IPS-11a (cell line): ENCODE measurements at regions not wholly inside any gene's neighbourhood (a gene's known extent, or its start where the extent isn't known, plus 50 kb on each side); places are given as distances from the start of the nearest gene placed in this dataset.

ENCODE experiments used
- H3K4me3 ChIP-seq: one replicate; pipeline ENCODE4 v1.5.1; 2013; ENCODE audit warnings: low read depth, low read length, control low read depth

GRCh38 chr4:217891-218290, 87.4 kb downstream of the ZNF732 start:
- no peak overlapping the region for H3K4me3 ChIP-seq

GRCh38 chr4:213971-214370, 89.7 kb downstream of the ZNF718 start:
- peak overlapping the region; percentile 72 for H3K4me3 ChIP-seq
